HG03066 (cell line): ENCODE measurements at regions not wholly inside any gene's neighbourhood (a gene's known extent, or its start where the extent isn't known, plus 50 kb on each side); places are given as distances from the start of the nearest gene placed in this dataset.

Source experiments
- ATAC-seq: cut with Tn5 transposase; IDR thresholded peaks from one replicate; pipeline ENCODE4 v1.9.1; 2021; ENCODE audit warnings: low read depth; ENCODE audit not compliant: unreplicated experiment

DNA sequence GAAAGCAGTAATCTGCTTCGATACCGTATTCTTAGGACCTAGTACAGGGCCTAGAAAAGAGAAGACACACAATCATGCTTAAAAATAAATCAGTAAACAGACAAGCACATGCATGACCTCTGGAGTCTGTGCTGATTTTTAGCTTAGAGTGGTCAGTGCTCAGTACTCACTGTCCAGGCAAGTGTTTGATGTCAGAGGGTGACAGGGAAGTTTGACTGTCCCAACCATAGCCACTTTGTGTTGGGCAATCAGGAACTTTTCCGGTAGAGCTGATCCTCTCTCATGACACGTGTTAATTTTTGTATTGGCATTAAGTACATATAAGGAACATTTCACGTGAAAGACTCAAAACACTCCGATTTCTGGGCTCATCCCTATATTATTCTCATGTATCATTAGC lies 464.7 kb upstream of the KLF4 start:
- ATAC-seq: no peak

DNA sequence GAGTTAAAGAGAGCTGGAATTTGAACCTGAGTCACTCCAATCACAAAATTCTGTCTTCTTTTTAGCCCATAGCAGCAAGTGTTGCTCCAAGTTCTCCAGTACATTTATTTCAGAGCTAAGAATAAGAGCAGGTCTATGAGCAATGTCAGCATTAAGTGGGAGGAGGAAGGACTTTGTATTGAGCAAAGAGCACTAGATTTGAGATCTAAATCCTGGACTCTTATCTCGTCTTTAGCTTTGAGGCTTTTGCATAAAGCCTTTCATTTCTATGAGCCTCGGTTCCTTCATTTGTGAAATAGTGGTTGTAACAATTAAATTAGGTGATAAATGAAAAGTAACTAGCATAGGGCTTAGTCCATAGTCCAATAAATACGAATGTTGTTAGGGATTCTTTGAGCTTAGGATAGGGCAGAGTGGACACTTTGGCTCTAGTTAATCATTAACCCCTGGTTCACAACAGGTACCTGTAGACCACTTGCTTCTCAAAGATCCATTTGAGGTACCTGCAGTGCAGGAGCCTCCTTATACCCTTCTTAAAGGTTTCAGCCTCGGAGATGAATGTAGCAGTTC lies 464.1 kb upstream of the KLF4 start:
- no peak for ATAC-seq

DNA sequence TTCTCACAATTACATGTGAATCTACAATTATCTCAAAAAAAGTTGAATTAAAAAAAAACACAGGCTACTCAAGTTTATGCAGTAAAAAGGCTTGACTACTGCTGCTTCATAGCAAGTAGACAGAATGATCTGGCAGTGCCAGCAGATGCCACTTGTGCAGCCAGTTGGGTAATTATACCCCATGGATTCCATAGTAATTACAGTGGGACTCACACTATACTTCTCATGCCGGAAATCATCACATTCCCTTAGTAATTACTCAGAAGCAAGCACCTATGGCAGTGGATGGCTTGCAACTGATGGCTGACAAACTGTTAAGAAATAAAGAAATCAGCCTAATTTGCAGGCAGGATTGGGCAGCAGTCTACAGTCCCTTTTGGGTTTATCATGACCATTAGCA lies 463.2 kb upstream of the KLF4 start:
- ATAC-seq: no peak

DNA sequence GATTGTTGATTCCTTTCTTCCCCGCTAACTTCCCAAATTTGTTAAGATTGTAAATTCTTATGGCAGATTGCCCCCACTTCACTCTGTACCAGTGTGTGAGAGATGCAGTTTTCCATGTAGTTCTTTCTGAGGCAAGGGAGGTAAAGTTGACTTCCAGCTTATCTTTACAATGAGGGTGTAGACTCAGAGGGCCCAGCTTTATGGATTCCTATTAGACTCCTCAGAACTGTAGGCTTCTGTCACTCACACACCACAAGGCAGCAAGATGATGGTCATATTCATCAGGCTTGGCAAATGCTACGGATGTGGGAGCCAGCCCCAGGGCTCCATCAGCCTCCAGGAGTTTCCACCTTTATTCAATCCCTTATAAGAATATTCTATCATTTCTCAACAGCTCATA lies 461.9 kb upstream of the KLF4 start:
- ATAC-seq: no peak

DNA sequence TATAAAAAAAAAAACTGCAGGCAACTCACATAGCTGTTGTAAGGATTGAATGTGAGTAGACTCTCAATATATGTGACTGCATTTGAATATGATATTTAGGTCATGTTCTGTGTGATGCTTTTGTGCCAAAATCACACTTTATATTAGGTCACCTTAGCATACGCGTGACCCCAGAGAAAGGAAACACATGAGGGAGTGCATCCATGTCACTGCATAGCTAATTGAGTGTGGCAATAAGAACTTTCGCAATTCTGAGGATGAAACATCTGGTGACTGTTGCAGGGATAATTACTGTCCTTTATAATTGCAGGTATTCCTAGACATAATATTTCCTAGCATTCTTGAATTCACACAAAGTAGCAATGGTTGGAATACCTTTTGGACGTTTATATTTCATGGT lies 459.5 kb upstream of the KLF4 start:
- no peak for ATAC-seq

DNA sequence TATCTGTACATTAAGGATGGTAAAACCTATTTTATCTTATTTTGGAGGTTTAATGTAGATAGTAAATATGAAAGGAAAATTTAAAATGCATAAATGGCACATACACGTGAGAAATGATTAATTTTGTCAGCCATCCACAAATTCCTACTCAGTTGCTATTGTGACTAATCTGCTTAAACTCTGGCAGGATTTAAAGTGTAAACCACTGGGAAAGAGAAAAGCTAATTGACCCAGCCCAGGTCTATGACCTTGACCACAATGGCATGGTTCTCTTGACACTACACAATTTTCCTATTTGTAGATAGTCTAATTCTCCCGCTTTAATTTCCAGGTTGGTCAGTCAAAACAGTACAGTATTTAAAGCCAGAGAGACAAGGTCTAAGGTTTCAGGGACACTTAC lies 459.0 kb upstream of the KLF4 start:
- no peak for ATAC-seq

DNA sequence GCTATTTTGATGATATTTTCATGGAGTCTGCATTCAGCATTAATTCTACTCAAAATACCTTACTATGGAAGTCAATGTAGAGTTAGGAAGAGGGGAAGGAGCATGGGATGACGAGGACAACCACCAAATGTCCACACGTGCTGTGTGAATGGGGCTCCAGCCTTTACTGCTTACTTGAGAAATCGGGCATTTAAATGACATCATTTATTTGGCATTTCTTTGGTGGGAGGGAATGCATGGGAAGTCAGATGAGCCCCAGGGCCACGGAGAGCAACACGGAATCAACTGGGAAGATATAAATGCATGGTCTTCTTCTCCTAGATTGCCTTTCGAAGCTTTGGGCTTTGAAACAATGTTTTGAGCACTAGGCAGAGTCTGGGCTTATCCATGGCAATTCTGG lies 458.5 kb upstream of the KLF4 start:
- no peak for ATAC-seq

DNA sequence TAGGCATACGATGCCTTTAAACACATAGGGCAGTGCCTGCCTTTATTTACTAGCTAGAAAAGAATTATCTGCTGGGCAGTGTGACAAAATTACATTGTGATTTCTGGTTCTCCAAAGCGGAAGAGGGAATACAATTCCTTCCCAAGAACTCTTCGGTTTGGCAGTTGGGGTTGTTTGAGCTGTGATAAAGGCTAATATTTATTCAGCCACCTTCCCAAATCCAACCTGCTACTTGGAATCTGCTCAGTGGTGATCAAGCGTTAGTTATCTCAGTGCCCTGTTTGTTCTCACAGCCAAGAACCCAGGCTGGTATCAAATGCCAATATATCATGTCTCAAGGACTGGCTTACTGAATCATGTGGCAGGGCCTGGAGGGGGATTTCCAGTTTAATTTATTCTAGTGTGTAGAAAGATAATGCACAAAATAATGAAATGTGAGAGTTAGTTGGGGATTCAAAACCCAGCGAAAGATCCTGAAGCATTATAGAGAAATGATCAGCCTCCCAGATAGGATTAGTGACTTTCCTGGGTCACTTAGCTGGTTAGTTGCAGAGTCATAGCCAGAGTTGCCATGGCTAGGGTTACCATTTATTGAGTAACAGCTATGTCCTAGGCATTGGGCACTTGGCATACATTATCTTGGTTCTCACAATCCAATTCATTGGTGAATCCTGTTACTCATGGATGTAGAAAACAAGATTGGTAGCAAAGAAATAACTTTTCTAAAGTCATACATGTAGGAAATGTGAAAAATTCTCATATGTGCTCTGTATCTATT lies 457.0 kb upstream of the KLF4 start:
- no peak for ATAC-seq

DNA sequence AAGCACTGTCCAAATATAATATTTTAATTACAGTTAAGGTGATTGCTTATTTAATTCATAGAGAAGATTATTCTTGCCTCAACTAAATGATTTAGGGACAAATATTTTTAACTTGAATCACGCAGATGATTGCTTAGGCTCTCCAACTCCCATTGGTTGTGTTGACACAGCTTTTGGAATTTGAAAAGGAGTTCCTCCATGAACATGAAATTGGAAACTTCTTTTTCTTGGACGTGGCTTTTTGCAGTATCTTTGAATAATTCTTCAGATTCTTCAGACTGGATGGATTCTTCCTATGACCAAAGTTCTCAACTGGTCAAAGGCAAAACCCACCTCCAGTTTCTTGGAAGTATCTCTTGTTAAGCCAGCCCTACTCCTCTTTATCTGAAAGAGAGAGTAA lies 456.4 kb upstream of the KLF4 start:
- ATAC-seq: no peak

DNA sequence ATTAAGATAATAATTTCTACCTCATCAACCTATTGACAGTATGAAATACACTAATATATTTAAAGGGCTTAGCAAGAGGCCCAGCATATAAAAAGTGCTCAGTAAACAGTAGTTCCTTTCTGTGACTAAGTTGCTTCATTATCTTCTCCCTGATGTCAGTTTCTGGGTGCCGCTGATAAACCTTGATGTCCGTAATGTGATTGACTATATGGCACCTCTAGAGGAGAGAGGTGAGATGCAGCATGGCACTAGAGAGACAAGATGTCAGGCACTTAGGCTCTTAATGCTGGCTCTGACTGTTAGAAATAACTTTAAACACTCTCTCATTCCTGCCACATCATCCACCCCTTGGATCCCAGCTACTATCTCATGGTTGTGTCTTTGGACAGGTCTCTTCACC lies 455.9 kb upstream of the KLF4 start:
- no peak for ATAC-seq

DNA sequence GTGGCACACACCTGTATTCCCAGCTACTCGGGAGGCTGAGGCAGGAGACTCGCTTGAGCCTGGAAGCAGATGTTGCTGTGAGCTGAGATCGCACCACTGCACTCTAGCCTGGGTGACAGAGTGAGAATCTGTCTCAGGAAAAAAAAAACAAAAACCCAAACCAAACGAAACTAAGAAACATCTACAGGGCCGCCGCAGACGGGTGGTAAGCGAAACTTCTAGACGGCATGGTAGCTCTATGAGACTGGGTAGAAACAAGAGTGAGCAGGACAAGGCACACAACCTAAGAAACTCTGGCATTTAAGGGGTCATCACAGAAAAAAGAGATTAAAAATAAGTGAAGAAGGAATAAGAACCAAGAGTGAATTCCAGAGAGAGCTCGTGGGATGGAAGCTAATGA lies 454.8 kb upstream of the KLF4 start:
- no peak for ATAC-seq

DNA sequence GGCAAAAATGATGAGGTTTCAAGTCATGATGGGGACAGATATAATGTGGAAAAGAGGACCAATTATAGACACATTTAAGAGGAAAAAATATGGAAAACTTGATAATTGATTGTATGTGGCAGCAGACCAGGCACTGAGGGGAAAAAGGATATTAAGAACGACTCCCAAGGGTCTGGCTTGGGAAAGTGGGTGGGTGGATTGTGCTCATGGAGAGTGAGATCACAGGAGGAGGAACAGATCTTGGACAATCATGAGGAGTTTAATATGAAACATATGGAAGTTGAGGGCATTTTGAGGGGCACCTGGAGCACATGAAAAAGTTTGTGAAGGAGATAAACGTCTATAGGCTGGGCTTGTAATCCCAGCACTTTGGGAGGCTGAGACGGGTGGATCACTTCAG lies 454.3 kb upstream of the KLF4 start:
- ATAC-seq: no peak

DNA sequence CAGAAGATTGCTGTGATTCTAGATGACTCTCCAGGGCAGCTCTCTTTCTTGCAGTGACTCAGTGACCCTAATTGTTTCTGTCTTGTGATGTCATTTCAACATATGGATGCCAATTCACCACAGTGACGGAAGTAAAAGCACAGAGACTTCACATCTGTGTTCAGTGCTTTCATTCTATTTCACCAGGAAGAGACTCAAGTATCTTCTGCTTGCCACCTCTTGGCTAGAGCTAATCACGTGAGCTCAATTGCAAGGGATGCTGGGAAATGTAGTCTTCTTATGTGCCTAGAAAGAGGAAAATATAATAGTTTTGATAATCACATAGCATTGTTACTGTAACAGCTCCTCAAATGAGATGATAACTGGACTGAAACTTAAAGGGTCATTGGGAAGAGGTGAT lies 453.3 kb upstream of the KLF4 start:
- ATAC-seq: no peak

DNA sequence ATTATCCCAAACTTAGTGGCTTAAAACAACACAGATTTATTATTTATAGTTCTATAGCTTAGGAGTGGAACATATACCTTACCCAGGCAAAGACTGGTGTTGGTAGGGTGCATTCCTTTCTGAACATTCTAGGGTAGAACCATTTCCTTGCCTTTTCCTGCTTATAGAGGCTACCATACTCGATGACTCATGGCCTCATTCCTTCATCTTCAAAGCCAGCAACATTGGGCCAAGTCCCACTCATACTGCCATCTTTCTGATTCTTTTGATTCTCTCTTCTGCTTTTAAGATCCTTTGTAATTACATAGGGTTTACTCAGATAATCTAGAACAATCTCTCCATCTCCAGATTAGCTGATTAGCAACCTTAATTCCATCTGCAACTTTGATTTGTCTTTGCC lies 452.7 kb upstream of the KLF4 start:
- no peak for ATAC-seq

DNA sequence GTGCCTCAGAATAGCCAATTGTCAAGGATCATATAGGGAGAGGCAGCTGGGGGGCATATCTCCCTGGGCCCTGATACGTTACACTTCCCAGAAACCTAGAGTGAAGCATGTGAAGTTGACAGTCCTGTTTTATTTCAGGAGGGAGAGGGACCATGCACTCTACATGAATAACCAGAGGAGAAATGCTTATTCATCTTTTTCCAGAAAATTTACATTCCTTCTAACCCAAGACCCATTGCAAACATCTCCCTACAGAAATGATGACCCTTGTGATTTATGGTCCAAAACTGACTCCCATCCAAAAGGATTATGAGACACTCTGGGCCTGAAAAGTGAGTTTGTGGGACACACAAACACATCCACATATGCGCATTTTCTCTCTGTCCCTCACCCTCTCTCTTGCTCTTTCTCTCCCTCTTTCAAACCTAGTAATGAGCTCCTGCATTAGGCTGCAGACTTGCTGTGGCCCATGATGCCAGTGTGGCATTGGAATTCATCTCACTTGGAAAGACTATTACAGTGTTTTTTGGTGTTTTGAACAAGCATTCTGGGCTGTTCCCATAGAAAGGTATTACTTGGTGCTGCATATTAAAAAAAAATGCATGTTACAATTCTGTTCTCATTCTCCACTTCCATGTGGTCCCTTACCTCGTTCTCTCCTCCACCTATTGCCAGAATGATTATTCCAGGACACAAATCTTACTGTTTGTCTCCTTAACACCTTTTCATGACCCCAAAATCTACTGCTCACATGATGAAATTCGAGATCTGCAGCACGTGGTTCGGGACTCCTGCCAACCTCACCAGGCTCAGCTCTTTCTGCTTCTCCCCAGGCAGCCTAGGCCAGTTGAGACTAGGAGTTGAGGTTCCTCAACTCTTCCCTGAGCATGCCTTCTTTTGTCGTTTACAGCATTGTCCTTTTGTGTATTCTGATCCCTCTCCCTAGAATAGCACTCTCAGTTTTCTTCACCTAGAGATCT lies 451.3 kb upstream of the KLF4 start:
- no peak for ATAC-seq

DNA sequence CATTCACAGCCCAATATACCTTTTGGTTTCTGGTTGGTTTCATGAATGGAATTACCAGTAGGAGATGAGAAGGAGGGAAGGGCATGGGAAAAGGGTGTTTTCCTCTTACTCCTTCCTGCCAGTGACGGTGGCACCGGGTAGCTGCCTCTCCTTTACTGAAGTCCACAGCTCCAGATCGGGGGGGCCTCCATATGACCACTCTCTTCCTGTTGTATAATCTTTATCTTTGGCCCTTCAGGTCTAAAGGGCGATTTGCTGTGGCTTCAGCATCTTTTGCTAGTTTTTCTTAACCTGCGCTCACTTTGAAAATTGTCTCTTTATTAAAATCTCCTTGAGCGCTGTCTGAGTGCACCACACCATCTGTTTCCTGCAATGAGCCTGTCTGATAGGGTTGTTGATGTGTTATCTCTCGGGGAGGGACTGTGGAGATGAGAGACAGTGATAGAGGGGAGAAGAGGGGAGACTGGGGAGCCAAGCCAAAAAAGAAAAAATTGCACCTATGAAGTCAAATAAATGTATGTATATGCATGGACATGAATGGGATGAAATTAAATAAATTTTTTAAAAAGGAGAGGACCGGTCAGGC lies 449.3 kb upstream of the KLF4 start:
- no peak for ATAC-seq

DNA sequence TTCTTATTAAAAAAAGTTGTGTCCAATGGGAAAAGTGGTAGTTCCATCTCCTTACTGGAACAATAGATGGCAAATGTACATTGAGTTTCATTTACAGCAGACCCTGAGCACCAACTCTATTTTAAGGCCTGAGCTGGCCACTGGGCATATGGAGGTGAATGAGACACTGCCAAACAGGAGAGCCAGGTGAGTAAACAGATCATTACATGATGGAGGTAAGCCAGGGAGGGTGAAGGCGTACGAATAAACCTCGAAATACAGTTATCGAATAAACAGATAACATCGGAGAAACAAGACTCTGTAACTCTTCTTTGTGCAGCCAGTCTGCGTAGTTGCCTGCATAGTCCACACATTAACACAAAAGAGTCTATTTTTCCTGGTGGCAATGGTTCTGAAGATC lies 446.4 kb upstream of the KLF4 start:
- ATAC-seq: no peak

DNA sequence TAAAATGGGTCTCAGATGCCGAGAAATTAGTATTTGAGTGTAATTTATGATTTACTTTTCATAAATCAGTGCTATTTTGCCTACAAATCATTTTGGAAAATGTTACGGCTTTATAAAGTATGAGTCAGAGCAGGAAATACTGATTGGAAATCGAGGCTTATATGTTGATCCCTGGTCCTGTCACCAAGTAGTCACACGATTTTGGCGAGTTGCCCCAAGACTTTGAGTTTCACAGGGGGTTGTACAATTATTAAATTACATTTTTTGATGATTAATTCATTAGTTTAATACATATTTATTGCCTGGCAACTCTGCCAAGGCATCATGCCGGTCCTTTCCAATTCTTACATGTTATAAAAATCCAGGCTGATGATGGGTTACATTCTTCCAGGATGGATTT lies 443.9 kb upstream of the KLF4 start:
- no peak for ATAC-seq

DNA sequence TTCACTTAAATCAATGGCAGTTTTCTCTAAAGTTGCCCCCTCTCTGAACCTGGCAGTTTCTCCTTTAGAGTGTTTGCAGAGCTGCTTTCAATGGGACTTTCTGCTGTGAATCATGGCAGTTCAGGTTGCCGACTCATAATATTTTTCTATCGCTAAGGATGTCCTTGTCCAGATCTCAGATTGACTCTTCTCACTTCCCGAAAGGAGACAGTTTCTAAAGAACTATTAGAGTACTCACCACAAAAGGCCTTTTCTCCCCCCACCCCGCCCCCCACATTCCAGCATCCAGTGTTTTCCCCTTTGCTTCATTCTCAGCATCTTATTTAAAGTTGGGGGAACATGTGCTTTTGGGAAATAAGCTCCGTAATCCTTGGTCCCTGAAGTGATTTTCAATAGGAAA lies 443.5 kb upstream of the KLF4 start:
- no peak for ATAC-seq

DNA sequence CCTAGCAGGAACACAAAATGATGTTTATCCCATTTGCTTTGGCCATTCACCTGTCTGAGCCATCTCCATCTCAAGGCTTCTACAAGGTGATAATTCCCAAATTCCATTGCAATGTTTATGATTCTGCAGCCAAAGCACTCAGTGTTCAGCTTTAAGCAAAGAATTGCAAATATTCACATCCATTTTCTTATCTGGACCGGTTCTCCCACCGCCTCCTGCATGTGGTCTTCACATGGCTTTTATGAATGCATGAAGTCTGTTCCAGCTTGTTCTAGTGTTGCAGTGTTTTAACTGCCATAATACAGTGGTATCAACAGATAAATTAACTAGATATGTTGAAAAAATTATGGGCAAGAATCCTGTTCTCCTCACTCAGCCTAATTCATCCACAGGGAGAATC lies 443.0 kb upstream of the KLF4 start:
- no peak for ATAC-seq

DNA sequence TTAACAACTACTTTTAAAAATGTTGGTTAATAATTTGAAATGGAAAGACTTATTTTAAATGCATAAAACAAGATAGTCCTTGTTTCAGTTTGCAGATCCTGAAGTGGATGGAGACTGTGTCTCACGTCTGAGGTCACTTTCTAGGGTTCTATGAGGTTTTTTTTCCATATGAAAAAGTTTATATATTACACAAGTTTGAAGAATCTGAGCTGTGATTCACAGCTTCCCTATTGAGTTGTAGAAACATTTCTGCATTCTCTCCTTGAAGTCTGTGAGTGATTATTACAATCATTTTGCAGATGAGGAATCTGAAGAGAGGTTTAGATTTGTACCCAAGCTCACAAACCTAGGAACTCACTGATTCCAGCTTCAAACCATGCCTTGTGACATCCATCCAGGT lies 442.5 kb upstream of the KLF4 start:
- ATAC-seq: no peak
